ENCODE measurements at regions not wholly inside any gene's neighbourhood (a gene's known extent, or its start where the extent isn't known, plus 50 kb on each side); places are given as distances from the start of the nearest gene placed in this dataset.

GRCh38 chr6:66230591-66230990, 523.6 kb upstream of the EYS start:
- 65 to 69% methylated on average over 3 of the region's 3 CpGs for WGBS, 2 donors
- Histone ChIP-seq H3K36me3 (ENCODE audit: control insufficient read depth in 1 of 2, insufficient read depth in 2 of 2, low read length in 1 of 2) (no peaks in the 10 kb centered on the region), H3K27ac (ENCODE audit: low read depth in 1 of 2, low read length in 2 of 2) (no peak overlapping the region), H3K9me3 (ENCODE audit: control insufficient read depth, low read length) (no peaks in the 10 kb centered on the region), H3K4me3 (ENCODE audit: low read length in 2 of 2) (no peak overlapping the region), H3K27me3 (ENCODE audit: control insufficient read depth in 1 of 2, insufficient read depth in 2 of 2, low read length in 1 of 2) (no peaks in the 10 kb centered on the region), H3K4me1 (ENCODE audit: control insufficient read depth in 1 of 2, insufficient read depth in 2 of 2, low read length in 2 of 2) (no peaks in the 10 kb centered on the region)
- ATAC-seq (ENCODE audit: low FRiP score) (no peak), DNase-seq (no peak)
- intact Hi-C loops (cut with DNase I) = no loop called here

GRCh38 chr6:66226109-66226508, 519.1 kb upstream of the EYS start:
- H3K27me3 ChIP-seq (ENCODE audit: control insufficient read depth in 1 of 2, insufficient read depth in 2 of 2, low read length in 1 of 2) = no peaks in the 10 kb centered on the region
- H3K4me1 ChIP-seq (ENCODE audit: control insufficient read depth in 1 of 2, insufficient read depth in 2 of 2, low read length in 2 of 2) = no peaks in the 10 kb centered on the region
- DNase-seq (no peak), ATAC-seq (ENCODE audit: low FRiP score) (no peak)
- no peak overlapping the region for H3K4me3 ChIP-seq (ENCODE audit: low read length in 2 of 2)
- WGBS, 2 donors = 41 to 46% methylated on average over 2 of the region's 2 CpGs
- H3K36me3 ChIP-seq (ENCODE audit: control insufficient read depth in 1 of 2, insufficient read depth in 2 of 2, low read length in 1 of 2) = no peaks in the 10 kb centered on the region
- no peak overlapping the region for H3K27ac ChIP-seq (ENCODE audit: low read depth in 1 of 2, low read length in 2 of 2)
- no peaks in the 10 kb centered on the region for H3K9me3 ChIP-seq (ENCODE audit: control insufficient read depth, low read length)
- intact Hi-C loops (cut with DNase I) = no loop called here

GRCh38 chr6:66210964-66211363, 503.9 kb upstream of the EYS start:
- ATAC-seq (ENCODE audit: low FRiP score) (no peak), DNase-seq (no peak)
- Histone ChIP-seq H3K4me1 (ENCODE audit: control insufficient read depth in 1 of 2, insufficient read depth in 2 of 2, low read length in 2 of 2) (no peaks in the 10 kb centered on the region), H3K9me3 (ENCODE audit: control insufficient read depth, low read length) (peaks cover 4% of the 10 kb centered on the region), H3K27me3 (ENCODE audit: control insufficient read depth in 1 of 2, insufficient read depth in 2 of 2, low read length in 1 of 2) (no peaks in the 10 kb centered on the region), H3K4me3 (ENCODE audit: low read length in 2 of 2) (no peak overlapping the region), H3K36me3 (ENCODE audit: control insufficient read depth in 1 of 2, insufficient read depth in 2 of 2, low read length in 1 of 2) (no peaks in the 10 kb centered on the region), H3K27ac (ENCODE audit: low read depth in 1 of 2, low read length in 2 of 2) (no peak overlapping the region)
- WGBS, 2 donors = 71 to 73% methylated on average over 3 of the region's 3 CpGs
- intact Hi-C loops (cut with DNase I) = no loop called here

GRCh38 chr6:66200390-66200789, 493.4 kb upstream of the EYS start:
- ATAC-seq (ENCODE audit: low FRiP score) = no peak
- Histone ChIP-seq H3K36me3 (ENCODE audit: control insufficient read depth in 1 of 2, insufficient read depth in 2 of 2, low read length in 1 of 2) (no peaks in the 10 kb centered on the region), H3K4me3 (ENCODE audit: low read length in 2 of 2) (no peak overlapping the region), H3K4me1 (ENCODE audit: control insufficient read depth in 1 of 2, insufficient read depth in 2 of 2, low read length in 2 of 2) (no peaks in the 10 kb centered on the region), H3K9me3 (ENCODE audit: control insufficient read depth, low read length) (no peaks in the 10 kb centered on the region), H3K27me3 (ENCODE audit: control insufficient read depth in 1 of 2, insufficient read depth in 2 of 2, low read length in 1 of 2) (no peaks in the 10 kb centered on the region), H3K27ac (ENCODE audit: low read depth in 1 of 2, low read length in 2 of 2) (no peak overlapping the region)
- DNase-seq = no peak
- 75 to 78% methylated on average over 2 of the region's 2 CpGs for WGBS, 2 donors
- intact Hi-C loops (cut with DNase I) = no loop called here

GRCh38 chr6:66199171-66199570, 492.1 kb upstream of the EYS start:
- Histone ChIP-seq H3K4me3 (ENCODE audit: low read length in 2 of 2) (no peak overlapping the region), H3K27me3 (ENCODE audit: control insufficient read depth in 1 of 2, insufficient read depth in 2 of 2, low read length in 1 of 2) (no peaks in the 10 kb centered on the region), H3K27ac (ENCODE audit: low read depth in 1 of 2, low read length in 2 of 2) (no peak overlapping the region), H3K4me1 (ENCODE audit: control insufficient read depth in 1 of 2, insufficient read depth in 2 of 2, low read length in 2 of 2) (no peaks in the 10 kb centered on the region), H3K9me3 (ENCODE audit: control insufficient read depth, low read length) (no peaks in the 10 kb centered on the region), H3K36me3 (ENCODE audit: control insufficient read depth in 1 of 2, insufficient read depth in 2 of 2, low read length in 1 of 2) (no peaks in the 10 kb centered on the region)
- DNase-seq = no peak
- ATAC-seq (ENCODE audit: low FRiP score) = no peak
- 86 to 87% methylated on average over 2 of the region's 2 CpGs for WGBS, 2 donors
- intact Hi-C loops (cut with DNase I) = no loop called here

- Histone ChIP-seq H3K4me3 (ENCODE audit: low read length in 2 of 2) (no peak overlapping the region), H3K27me3 (ENCODE audit: control insufficient read depth in 1 of 2, insufficient read depth in 2 of 2, low read length in 1 of 2) (no peaks in the 10 kb centered on the region), H3K27ac (ENCODE audit: low read depth in 1 of 2, low read length in 2 of 2) (no peak overlapping the region), H3K36me3 (ENCODE audit: control insufficient read depth in 1 of 2, insufficient read depth in 2 of 2, low read length in 1 of 2) (no peaks in the 10 kb centered on the region), H3K4me1 (ENCODE audit: control insufficient read depth in 1 of 2, insufficient read depth in 2 of 2, low read length in 2 of 2) (no peaks in the 10 kb centered on the region), H3K9me3 (ENCODE audit: control insufficient read depth, low read length) (no peaks in the 10 kb centered on the region)
- no peak for ATAC-seq (ENCODE audit: low FRiP score)
- WGBS, 2 donors = 46 to 50% methylated on average over 7 of the region's 7 CpGs
- intact Hi-C loops (cut with DNase I) = no loop called here
- no peak for DNase-seq
Measured at GRCh38 chr6:66198062-66198624, 491.1 kb upstream of the EYS start.

- no peaks in the 10 kb centered on the region for H3K4me1 ChIP-seq (ENCODE audit: control insufficient read depth in 1 of 2, insufficient read depth in 2 of 2, low read length in 2 of 2)
- peaks cover 2% of the 10 kb centered on the region for H3K9me3 ChIP-seq (ENCODE audit: control insufficient read depth, low read length)
- H3K27ac ChIP-seq (ENCODE audit: low read depth in 1 of 2, low read length in 2 of 2) = no peak overlapping the region
- H3K36me3 ChIP-seq (ENCODE audit: control insufficient read depth in 1 of 2, insufficient read depth in 2 of 2, low read length in 1 of 2) = no peaks in the 10 kb centered on the region
- H3K4me3 ChIP-seq (ENCODE audit: low read length in 2 of 2) = no peak overlapping the region
- ATAC-seq (ENCODE audit: low FRiP score) = no peak
- WGBS, 2 donors = 73 to 75% methylated on average over 5 of the region's 5 CpGs
- no peak for DNase-seq
- H3K27me3 ChIP-seq (ENCODE audit: control insufficient read depth in 1 of 2, insufficient read depth in 2 of 2, low read length in 1 of 2) = no peaks in the 10 kb centered on the region
- intact Hi-C loops (cut with DNase I) = no loop called here
Measured at GRCh38 chr6:66190858-66191257, 483.8 kb upstream of the EYS start.

- no peak overlapping the region for H3K4me3 ChIP-seq (ENCODE audit: low read length in 2 of 2)
- H3K27ac ChIP-seq (ENCODE audit: low read depth in 1 of 2, low read length in 2 of 2) = no peak overlapping the region
- no peaks in the 10 kb centered on the region for H3K36me3 ChIP-seq (ENCODE audit: control insufficient read depth in 1 of 2, insufficient read depth in 2 of 2, low read length in 1 of 2)
- no peaks in the 10 kb centered on the region for H3K4me1 ChIP-seq (ENCODE audit: control insufficient read depth in 1 of 2, insufficient read depth in 2 of 2, low read length in 2 of 2)
- intact Hi-C loops (cut with DNase I) = no loop called here
- WGBS, 2 donors = 68 to 69% methylated on average over 3 of the region's 3 CpGs
- peaks cover 2% of the 10 kb centered on the region for H3K9me3 ChIP-seq (ENCODE audit: control insufficient read depth, low read length)
- H3K27me3 ChIP-seq (ENCODE audit: control insufficient read depth in 1 of 2, insufficient read depth in 2 of 2, low read length in 1 of 2) = no peaks in the 10 kb centered on the region
- ATAC-seq (ENCODE audit: low FRiP score) (no peak), DNase-seq (no peak)
Measured at GRCh38 chr6:66189915-66190314, 482.9 kb upstream of the EYS start.

- no peak for DNase-seq
- peaks cover 2% of the 10 kb centered on the region for H3K9me3 ChIP-seq (ENCODE audit: control insufficient read depth, low read length)
- 65 to 68% methylated on average over 2 of the region's 2 CpGs for WGBS, 2 donors
- no peak overlapping the region for H3K27ac ChIP-seq (ENCODE audit: low read depth in 1 of 2, low read length in 2 of 2)
- no peak for ATAC-seq (ENCODE audit: low FRiP score)
- no peaks in the 10 kb centered on the region for H3K27me3 ChIP-seq (ENCODE audit: control insufficient read depth in 1 of 2, insufficient read depth in 2 of 2, low read length in 1 of 2)
- intact Hi-C loops (cut with DNase I) = no loop called here
- no peak overlapping the region for H3K4me3 ChIP-seq (ENCODE audit: low read length in 2 of 2)
- H3K36me3 ChIP-seq (ENCODE audit: control insufficient read depth in 1 of 2, insufficient read depth in 2 of 2, low read length in 1 of 2) = no peaks in the 10 kb centered on the region
- H3K4me1 ChIP-seq (ENCODE audit: control insufficient read depth in 1 of 2, insufficient read depth in 2 of 2, low read length in 2 of 2) = no peaks in the 10 kb centered on the region
Measured at GRCh38 chr6:66186756-66187155, 479.7 kb upstream of the EYS start.

All from aorta (tissue), 5 donors.